ENCODE measurements at regions not wholly inside any gene's neighbourhood (a gene's known extent, or its start where the extent isn't known, plus 50 kb on each side); places are given as distances from the start of the nearest gene placed in this dataset.

DNA sequence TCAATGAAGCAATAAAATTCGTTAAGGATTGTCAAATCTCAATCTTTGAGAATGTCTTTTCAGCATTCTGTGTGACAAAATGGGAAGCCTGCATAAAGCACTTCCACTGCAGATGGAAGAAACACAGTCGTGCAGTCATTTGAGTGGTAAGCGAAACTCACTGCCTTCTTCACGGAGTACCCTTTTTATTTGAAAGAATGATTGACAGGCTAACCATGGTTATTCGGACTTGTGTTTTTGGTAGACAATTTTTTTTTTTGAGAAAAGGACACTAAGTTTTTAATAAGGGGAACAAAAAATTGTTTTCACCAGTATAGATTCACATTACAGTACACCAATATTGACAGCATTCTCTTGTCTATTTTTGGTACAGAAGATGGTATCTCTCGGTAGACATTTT lies 86.9 kb upstream of the MSX1 start:
- TF ChIP-seq, protein P1, sequence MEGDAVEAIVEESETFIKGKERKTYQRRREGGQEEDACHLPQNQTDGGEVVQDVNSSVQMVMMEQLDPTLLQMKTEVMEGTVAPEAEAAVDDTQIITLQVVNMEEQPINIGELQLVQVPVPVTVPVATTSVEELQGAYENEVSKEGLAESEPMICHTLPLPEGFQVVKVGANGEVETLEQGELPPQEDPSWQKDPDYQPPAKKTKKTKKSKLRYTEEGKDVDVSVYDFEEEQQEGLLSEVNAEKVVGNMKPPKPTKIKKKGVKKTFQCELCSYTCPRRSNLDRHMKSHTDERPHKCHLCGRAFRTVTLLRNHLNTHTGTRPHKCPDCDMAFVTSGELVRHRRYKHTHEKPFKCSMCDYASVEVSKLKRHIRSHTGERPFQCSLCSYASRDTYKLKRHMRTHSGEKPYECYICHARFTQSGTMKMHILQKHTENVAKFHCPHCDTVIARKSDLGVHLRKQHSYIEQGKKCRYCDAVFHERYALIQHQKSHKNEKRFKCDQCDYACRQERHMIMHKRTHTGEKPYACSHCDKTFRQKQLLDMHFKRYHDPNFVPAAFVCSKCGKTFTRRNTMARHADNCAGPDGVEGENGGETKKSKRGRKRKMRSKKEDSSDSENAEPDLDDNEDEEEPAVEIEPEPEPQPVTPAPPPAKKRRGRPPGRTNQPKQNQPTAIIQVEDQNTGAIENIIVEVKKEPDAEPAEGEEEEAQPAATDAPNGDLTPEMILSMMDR (IDR thresholded peaks at IDR 0.05), result no peak
- no peak for TF ChIP-seq POLR2A (IDR thresholded peaks at IDR 0.05)
